ENCODE measurements at regions not wholly inside any gene's neighbourhood (a gene's known extent, or its start where the extent isn't known, plus 50 kb on each side); places are given as distances from the start of the nearest gene placed in this dataset.

DNA sequence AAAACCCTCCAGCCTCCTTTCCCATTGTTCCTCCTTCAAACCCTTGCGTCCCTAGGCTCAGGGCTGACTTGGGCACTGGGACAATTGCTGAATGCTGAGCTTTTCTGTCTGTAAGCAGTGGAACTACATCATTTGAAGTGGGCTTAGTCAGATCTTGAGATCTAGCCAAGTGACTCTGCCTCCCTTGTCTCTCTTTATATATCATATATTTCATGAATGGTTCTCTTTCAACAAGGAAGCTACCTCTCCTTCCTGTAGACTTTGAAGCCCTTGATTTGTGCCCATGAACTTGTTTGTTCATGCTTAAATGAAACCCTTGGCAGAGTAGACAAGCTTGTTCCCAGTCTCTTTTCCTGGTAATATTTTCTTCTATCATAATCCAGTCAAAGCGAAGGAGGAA is 60.0 kb upstream of the KIF13A start:
- TF ChIP-seq, protein P1, sequence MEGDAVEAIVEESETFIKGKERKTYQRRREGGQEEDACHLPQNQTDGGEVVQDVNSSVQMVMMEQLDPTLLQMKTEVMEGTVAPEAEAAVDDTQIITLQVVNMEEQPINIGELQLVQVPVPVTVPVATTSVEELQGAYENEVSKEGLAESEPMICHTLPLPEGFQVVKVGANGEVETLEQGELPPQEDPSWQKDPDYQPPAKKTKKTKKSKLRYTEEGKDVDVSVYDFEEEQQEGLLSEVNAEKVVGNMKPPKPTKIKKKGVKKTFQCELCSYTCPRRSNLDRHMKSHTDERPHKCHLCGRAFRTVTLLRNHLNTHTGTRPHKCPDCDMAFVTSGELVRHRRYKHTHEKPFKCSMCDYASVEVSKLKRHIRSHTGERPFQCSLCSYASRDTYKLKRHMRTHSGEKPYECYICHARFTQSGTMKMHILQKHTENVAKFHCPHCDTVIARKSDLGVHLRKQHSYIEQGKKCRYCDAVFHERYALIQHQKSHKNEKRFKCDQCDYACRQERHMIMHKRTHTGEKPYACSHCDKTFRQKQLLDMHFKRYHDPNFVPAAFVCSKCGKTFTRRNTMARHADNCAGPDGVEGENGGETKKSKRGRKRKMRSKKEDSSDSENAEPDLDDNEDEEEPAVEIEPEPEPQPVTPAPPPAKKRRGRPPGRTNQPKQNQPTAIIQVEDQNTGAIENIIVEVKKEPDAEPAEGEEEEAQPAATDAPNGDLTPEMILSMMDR (IDR thresholded peaks at IDR 0.05; ENCODE audit: low read depth, low read length, missing input control): no peak
- TF ChIP-seq YY1 (IDR thresholded peaks at IDR 0.05) (no peak), TAF1 (conservative IDR thresholded peaks at IDR 0.05) (no peak), GABPA (IDR thresholded peaks at IDR 0.05 in 1 of 2, conservative IDR thresholded peaks at IDR 0.05 in 1 of 2) (no peak), HNF4A (conservative IDR thresholded peaks at IDR 0.05) (no peak), SP1 (IDR thresholded peaks at IDR 0.05) (no peak), RAD21 (IDR thresholded peaks at IDR 0.05) (no peak)
- TF ChIP-seq, protein P2, sequence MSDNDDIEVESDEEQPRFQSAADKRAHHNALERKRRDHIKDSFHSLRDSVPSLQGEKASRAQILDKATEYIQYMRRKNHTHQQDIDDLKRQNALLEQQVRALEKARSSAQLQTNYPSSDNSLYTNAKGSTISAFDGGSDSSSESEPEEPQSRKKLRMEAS (IDR thresholded peaks at IDR 0.05): no peak
- TF ChIP-seq, protein P3, sequence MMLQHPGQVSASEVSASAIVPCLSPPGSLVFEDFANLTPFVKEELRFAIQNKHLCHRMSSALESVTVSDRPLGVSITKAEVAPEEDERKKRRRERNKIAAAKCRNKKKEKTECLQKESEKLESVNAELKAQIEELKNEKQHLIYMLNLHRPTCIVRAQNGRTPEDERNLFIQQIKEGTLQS (IDR thresholded peaks at IDR 0.05): no peak
- TF ChIP-seq, protein P4, sequence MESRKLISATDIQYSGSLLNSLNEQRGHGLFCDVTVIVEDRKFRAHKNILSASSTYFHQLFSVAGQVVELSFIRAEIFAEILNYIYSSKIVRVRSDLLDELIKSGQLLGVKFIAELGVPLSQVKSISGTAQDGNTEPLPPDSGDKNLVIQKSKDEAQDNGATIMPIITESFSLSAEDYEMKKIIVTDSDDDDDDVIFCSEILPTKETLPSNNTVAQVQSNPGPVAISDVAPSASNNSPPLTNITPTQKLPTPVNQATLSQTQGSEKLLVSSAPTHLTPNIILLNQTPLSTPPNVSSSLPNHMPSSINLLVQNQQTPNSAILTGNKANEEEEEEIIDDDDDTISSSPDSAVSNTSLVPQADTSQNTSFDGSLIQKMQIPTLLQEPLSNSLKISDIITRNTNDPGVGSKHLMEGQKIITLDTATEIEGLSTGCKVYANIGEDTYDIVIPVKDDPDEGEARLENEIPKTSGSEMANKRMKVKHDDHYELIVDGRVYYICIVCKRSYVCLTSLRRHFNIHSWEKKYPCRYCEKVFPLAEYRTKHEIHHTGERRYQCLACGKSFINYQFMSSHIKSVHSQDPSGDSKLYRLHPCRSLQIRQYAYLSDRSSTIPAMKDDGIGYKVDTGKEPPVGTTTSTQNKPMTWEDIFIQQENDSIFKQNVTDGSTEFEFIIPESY (IDR thresholded peaks at IDR 0.05): no peak
- TF ChIP-seq, protein P5, sequence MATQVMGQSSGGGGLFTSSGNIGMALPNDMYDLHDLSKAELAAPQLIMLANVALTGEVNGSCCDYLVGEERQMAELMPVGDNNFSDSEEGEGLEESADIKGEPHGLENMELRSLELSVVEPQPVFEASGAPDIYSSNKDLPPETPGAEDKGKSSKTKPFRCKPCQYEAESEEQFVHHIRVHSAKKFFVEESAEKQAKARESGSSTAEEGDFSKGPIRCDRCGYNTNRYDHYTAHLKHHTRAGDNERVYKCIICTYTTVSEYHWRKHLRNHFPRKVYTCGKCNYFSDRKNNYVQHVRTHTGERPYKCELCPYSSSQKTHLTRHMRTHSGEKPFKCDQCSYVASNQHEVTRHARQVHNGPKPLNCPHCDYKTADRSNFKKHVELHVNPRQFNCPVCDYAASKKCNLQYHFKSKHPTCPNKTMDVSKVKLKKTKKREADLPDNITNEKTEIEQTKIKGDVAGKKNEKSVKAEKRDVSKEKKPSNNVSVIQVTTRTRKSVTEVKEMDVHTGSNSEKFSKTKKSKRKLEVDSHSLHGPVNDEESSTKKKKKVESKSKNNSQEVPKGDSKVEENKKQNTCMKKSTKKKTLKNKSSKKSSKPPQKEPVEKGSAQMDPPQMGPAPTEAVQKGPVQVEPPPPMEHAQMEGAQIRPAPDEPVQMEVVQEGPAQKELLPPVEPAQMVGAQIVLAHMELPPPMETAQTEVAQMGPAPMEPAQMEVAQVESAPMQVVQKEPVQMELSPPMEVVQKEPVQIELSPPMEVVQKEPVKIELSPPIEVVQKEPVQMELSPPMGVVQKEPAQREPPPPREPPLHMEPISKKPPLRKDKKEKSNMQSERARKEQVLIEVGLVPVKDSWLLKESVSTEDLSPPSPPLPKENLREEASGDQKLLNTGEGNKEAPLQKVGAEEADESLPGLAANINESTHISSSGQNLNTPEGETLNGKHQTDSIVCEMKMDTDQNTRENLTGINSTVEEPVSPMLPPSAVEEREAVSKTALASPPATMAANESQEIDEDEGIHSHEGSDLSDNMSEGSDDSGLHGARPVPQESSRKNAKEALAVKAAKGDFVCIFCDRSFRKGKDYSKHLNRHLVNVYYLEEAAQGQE (IDR thresholded peaks at IDR 0.05): no peak
